ENCODE measurements at regions not wholly inside any gene's neighbourhood (a gene's known extent, or its start where the extent isn't known, plus 50 kb on each side); places are given as distances from the start of the nearest gene placed in this dataset.

DNA sequence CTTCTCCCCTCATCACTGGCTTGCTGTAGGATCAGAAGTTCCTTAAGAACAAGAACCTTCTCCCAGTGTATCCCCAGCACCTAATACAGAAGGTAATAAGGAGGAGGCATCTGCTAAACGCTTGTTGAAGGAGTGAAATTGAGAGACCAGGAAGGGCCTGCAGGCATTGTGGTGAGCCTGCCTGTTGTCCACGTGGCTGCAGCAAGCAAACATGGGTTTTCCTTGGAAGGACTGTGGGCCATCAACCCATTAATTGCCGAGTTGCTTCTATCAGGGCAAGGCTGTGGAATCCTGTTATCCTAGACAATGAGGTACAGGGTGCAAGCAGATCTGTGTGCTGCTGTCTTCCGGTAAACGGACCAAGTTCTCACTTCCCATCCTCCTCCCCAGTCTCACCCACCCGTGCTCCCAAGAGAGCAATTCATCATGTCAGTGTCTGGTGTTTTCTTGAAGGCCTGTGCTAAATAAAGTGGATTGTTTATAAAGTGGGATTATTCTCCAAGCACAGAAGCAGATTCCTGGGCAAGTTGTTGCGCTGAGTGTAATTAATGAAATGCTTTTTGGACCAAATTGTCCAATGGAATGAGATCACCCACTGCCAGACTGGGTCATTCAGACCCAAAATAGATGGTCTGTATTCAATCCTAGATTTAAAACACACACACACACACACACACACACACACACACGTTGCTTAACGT is 164.6 kb upstream of the CDYL start:
- Histone ChIP-seq H3K36me3 (no peaks in the 10 kb centered on the region), H3K27ac (no peak overlapping the region), H3K27me3 (no peaks in the 10 kb centered on the region), H3K4me1 (peaks cover 0 to 18% of the 10 kb centered on the region in 2 donors), H3K9me3 (no peaks in the 10 kb centered on the region), H3K4me3 (no peak overlapping the region)
- TF ChIP-seq, protein P1, sequence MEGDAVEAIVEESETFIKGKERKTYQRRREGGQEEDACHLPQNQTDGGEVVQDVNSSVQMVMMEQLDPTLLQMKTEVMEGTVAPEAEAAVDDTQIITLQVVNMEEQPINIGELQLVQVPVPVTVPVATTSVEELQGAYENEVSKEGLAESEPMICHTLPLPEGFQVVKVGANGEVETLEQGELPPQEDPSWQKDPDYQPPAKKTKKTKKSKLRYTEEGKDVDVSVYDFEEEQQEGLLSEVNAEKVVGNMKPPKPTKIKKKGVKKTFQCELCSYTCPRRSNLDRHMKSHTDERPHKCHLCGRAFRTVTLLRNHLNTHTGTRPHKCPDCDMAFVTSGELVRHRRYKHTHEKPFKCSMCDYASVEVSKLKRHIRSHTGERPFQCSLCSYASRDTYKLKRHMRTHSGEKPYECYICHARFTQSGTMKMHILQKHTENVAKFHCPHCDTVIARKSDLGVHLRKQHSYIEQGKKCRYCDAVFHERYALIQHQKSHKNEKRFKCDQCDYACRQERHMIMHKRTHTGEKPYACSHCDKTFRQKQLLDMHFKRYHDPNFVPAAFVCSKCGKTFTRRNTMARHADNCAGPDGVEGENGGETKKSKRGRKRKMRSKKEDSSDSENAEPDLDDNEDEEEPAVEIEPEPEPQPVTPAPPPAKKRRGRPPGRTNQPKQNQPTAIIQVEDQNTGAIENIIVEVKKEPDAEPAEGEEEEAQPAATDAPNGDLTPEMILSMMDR (IDR thresholded peaks at IDR 0.05), result no peak
- DNase-seq (ENCODE audit: low spot score), result no peak

DNA sequence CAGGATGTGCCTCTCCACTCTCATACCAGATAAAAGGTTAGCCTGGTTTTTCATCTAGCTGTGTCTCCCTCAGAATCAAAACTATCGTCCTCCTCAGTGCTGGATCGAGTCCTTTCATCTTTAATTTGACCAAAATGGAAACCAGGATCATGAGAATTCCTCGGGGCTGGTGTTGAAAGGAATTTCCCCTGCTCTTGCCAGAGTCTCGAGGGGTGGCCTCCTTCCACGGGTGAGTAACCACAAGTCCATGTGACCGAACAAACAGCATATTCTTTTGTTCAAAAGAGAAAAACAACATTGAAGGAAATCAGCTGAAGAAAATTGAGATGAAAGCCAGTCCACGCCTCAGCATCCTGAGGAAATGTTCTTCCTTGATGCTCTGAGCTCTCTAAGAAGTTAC is 165.9 kb upstream of the CDYL start:
- TF ChIP-seq, protein P1 (IDR thresholded peaks at IDR 0.05), result no peak
- H3K27ac ChIP-seq, result no peak overlapping the region
- H3K4me1 ChIP-seq, result peaks cover 0 to 14% of the 10 kb centered on the region in 2 donors
- peak; percentile 82 for DNase-seq (ENCODE audit: low spot score)
- H3K9me3 ChIP-seq, result no peaks in the 10 kb centered on the region
- H3K4me3 ChIP-seq, result no peak overlapping the region
- H3K27me3 ChIP-seq, result no peaks in the 10 kb centered on the region
- H3K36me3 ChIP-seq, result no peaks in the 10 kb centered on the region

DNA sequence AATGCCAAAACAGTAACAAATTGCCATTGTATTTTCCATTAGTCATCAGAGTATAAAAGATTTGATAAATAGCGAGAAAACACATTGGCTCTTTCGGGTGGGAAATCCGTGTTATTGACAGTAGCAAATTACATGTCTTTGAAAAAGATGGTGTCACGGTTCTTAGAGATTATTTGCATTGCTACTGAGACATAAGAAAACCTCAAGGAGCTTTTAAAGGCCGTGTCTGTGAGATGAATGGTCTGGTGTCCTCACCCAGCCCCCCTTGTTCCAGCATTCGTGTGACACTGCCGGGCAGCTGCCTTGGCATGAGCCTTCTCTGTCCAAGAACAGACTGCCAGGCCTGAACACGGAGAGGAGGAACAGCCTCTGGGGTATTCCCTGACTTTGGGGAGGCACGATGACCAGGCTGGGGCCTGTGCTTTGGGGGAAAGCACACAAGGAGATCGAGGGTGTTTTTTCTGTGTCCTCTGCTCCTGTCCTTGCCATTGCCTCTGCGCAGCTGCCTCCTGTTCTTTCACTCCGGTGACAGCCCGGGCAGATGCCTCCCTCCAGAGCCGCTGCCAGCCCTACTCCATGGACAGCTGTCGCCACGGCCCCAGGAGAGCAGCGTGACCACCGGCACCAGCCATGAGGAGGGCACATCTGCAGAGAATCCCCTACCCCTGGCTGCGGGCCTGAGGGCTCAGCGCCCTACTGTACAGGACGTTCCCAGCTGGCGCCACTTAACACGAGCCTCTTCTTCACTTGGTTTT is 167.7 kb upstream of the CDYL start:
- no peaks in the 10 kb centered on the region for H3K27me3 ChIP-seq
- no peak overlapping the region for H3K4me3 ChIP-seq
- peaks cover 0 to 14% of the 10 kb centered on the region in 2 donors for H3K4me1 ChIP-seq

DNA sequence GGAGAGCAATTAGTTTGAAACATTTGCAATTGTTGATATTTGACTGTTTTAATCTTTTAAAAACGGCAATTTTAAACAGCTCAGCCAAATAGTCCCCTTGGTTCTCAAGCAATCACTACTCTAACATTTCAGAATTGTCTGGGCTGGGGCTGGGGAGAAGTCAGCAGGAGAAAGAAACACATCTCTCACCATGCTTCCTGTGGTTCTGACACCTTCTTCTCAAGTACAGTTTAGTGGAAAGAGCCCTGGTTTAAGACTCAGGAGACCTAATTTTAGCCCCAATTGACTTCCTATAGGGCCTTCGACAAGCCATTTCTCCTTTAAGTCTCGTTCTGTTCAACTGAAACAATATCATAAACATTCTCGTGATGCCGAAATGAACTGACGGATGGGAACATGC is 168.4 kb upstream of the CDYL start:
- TF ChIP-seq, protein P1 (IDR thresholded peaks at IDR 0.05), result no peak
- no peaks in the 10 kb centered on the region for H3K27me3 ChIP-seq
- no peaks in the 10 kb centered on the region for H3K36me3 ChIP-seq
- DNase-seq (ENCODE audit: low spot score), result no peak
- H3K4me3 ChIP-seq, result no peak overlapping the region
- H3K27ac ChIP-seq, result no peak overlapping the region
- H3K9me3 ChIP-seq, result no peaks in the 10 kb centered on the region
- H3K4me1 ChIP-seq, result peaks cover 0 to 14% of the 10 kb centered on the region in 2 donors

More for the DNA sequence above, 167.7 kb upstream of the CDYL start:
- Histone ChIP-seq H3K27ac (no peak overlapping the region), H3K36me3 (no peaks in the 10 kb centered on the region), H3K9me3 (no peaks in the 10 kb centered on the region)
- TF ChIP-seq, protein P1 (IDR thresholded peaks at IDR 0.05), result no peak
- DNase-seq (ENCODE audit: low spot score), result no peak

DNA sequence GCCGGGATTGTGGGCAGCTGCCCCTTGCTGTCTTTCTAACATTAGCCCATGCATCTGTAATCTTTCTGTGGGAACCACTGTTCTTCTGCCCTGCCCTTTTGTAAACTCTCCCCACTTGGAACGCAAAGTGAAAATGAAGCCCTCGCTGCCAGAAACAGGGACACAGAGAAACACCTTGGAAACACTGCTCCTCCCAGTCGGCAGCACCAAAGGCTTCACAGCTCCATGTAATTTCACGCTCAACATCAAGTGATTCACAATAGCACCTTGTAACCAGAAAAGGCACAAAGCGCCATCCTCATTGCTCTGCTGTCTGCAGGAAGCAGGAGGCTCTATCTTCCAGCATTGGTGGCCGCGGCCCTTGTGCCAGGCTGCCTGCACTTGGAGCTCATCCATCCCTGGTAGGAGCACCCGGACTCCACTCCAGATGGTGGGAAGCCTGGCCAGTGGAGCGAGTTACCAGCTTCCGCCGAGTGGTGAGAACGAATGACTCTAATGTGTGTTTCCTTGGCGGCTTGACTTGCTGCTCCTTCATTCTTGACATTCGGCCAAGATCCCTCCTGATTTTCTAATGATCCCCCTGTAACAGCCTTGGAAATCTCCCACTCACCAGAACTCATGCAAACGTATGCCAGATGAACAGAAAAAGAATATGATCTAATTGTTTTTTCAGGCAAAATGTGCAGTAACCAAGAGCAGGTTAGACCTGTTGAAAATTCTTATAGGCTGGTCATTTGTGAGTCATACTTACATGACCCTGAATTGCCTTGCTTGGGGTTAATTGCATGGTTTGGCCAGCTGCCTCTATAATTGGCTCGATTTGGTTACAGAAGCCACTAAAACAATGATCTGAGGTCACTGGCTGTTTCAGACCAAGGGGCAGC is 169.1 kb upstream of the CDYL start:
- Histone ChIP-seq H3K27me3 (no peaks in the 10 kb centered on the region), H3K4me1 (peaks cover 0 to 14% of the 10 kb centered on the region in 2 donors), H3K36me3 (no peaks in the 10 kb centered on the region), H3K27ac (peak overlapping the region in 1 of 2 donors; percentile 20), H3K4me3 (no peak overlapping the region), H3K9me3 (no peaks in the 10 kb centered on the region)
- TF ChIP-seq, protein P1 (IDR thresholded peaks at IDR 0.05), result no peak
- no peak for DNase-seq (ENCODE audit: low spot score)

Measured in right atrium auricular region (tissue), 2 donors.